HG02642 (cell line): ENCODE measurements at regions not wholly inside any gene's neighbourhood (a gene's known extent, or its start where the extent isn't known, plus 50 kb on each side); places are given as distances from the start of the nearest gene placed in this dataset.
A peak's percentile ranks its signal among the peaks of the same experiment; 100 is the strongest.
"Not testable (repeated sequence)": the region's sequence is repeated elsewhere in the genome, so short reads cannot be mapped to it uniquely, and the experiment has no call there.

Experiments used
- ATAC-seq: cut with Tn5 transposase; IDR thresholded peaks from one replicate; pipeline ENCODE4 v1.9.1; 2021; ENCODE audit warnings: mild to moderate bottlenecking; ENCODE audit not compliant: unreplicated experiment, poor library complexity

DNA sequence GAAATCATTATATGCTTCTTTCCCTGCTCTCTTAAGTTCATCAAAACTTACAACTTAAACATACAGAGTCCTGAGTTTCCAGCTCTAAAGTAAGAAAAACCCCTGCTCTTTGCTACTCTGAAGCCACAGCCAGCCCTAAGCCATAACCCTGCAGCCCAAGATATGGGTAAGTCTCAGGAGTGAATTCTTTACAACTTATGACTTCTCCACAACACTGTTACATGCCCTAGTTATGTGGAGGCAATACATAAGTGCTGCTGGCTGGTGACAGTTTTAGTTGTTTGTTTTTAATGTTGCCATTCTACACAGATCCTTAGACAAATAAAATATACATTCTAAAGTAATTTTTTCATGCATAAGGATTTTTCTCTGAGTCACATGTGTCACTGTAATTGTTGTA, 100.2 kb downstream of the FBXO8 start:
- ATAC-seq, result no peak

DNA sequence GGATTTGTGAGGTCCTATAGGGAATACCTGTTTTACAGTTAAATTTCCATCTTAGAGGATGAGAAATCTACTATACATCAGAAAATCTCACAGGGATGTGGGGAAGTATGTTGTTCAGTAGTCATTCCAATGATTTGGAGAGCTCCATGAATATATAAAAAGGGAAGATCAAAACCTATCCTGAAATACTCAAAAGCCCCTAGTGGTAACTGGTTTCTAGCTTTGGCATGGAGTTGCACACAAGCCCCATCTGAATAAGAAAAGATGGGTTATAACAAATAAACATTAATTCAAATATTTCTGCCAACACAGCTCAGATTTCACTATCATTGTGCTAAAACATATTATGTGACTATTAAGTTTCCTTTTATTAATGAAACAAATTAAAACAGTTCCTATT, 101.6 kb downstream of the FBXO8 start:
- ATAC-seq, result no peak

DNA sequence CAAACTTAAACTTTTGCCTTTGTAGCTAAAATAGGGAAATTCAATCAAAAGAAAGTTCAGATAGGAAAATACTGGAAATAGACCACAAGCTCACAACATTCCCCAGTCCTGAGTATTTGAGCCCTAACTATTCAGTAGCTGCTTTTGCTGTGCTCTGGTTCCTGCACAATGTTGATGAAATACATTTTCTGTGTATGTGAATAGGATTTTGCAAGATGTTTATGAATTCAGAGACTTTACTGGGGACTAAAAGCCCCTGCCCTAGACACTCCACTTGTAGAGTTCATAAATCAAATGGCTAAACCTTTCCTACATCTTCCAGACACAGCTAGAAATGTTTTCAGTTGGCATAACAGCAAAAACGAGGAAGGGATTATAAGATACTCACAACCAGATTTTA, 105.9 kb downstream of the FBXO8 start:
- ATAC-seq, result no peak

DNA sequence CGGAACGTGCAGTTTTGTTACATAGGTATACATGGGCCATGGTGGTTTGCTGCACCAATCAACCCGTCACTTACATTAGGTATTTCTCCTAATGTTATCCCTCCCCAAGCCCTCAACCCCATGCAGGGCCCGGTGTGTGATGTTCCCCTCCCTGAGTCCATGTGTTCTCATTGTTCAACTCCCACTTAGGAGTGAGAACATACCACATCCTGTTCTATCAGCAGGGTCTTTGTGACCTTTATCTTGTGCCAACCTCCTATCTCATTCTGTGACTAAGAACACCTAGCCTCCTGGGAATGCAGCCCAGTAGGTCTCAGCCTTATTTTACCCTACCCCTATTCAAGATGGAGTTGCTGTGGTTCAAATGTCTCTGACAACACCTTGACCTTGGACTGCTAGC, 107.6 kb downstream of the FBXO8 start:
- not testable (repeated sequence) for ATAC-seq

DNA sequence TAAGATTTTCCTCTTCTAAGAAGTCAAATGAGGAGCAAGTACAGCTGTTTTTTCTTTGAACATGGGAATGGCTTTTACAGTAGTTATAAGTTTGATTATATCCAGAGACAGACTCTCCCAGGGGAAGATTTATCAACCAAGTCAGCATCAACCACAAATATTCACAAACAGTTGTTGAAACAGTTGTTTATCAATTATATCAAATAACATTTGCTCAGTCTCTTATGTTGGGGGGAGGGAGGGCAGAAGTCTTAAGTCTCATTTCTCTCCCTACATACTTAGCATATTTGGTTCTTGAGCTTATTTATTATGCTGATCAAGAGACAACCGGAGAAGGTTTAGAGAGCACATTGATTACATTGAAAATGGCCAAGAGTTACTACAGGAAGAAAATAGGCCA, 110.1 kb downstream of the FBXO8 start:
- ATAC-seq, result no peak

DNA sequence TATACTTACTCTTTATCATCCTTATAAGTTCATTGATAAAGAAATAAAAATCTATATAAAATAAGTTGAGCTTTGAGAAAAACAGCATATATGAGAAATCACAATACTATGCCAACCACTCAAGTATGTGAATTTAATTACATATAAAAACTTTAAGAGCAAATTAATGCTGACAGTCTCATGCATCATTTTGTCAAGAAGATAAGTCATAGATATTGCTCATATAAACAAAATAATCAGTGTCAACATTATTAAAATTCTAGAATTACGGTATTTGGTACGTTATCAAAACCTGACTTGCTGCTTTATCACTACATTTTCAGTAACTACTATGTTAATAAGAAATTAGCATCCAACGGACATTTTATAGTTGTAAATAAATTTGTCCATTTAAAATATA, 111.2 kb downstream of the FBXO8 start:
- no peak for ATAC-seq

DNA sequence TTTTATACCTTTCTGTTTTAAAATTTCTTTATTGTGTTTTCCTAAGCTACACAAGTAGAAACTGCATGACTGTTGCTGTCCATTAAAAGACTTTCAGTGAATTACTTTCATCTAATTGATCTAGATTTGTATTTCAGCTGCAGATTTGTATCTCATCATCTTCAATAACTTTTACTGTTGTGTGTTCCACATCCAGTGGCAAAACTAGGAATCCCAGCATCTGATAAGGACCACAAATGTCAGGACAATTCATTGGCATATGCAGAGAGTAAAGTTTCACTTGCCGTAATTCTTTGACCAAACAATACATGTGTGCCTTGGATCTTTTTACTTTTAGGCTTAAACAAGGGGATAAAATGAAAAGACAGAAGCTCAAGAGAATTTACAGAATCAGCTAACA, 112.6 kb downstream of the FBXO8 start:
- no peak for ATAC-seq

DNA sequence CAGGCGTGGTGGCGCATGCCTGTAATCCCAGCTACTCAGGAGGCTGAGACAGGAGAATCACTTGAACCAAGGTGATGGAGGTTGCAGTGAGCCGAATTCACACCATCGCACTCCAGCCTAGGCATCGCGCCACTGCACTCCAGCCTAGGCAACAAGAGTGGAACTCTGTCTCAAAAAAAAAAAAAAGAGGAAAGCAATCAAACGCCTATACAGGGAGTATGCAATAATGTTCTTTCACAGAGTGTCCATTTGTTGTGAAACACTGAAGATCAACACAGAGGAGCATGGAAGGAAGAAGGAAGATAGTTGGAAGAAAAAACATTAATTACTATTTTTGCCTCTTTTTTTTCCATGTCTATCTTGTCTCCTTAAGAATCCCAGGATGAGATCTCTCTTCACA, 113.4 kb downstream of the FBXO8 start:
- ATAC-seq, result no peak

DNA sequence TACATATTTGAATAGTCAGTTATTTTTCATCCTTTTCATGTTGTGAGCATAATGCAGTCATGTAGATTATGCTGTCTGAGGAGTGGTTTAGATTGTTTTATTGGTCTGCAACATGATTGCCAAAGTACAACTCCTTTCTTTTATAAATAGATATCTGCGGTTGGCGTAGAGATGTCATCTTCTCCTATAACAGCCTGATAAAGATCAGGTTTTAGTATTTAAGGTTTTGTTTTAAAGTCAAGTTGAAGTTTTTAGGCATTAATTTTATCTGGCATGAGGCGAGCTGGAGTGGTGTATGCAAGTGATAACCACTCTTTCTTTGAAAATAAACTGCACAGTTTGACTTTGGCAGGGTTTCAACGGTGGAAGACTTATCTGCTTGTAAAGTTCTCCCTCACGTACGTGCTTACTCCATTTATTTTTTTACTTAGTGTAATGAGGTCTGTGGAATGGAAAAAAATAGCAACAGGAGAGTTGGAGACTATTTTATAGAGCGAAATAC, 126.3 kb downstream of the FBXO8 start:
- ATAC-seq, result no peak

DNA sequence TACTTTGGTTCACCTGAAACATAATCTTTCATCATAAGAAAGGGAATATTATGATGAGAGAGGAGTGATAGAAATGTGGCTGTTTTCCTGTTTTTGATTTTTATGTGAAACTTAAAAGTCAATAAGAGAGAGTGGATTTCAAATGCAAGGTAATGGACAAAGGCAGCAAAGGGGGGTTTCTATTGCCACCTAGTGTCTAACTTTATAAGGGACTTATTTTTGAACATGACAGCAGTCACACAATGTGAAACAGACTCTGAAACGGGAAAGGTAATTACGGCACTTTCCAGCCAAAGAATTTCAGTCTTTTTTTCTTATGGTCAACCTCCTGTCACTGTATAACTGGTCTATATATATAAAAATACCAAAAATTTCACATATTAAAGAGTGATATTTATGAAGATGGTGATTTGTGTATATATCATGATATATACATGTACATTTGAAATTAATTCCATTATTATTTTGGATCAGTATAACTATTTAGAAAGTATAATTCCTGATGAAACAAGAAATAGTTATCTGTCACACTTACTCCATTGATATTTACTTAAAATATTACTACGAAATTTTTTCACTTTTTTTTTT, 127.1 kb downstream of the FBXO8 start:
- ATAC-seq, result peak; percentile 90

DNA sequence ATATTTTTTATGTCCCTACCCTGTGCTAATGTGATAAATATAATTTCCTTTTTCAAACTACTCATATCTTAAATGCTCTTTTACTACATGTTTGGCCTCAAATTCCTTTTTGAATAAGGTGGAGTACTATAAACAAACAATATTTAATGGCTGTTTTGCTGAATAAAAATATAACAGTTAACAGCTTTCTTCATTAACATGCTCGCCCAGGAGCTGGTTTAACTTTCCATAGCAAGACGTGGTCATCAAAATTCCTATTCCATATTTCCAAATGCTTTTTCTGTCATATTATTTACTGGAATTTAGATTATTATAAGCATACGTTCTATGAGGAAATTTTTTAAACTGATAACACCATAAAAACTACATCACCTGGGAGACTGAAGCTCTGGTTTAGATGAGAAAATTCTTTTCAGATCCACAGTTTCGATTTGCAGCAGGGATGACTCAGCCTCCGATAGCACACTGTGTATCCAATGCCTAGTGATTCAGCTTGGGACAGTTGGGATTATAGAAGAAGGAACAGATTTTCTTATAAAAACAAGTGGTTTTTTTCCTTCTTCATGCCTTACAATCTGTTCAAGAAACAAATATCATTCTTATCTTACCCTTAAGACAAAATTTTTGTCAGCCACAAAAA, 129.1 kb downstream of the FBXO8 start:
- no peak for ATAC-seq

DNA sequence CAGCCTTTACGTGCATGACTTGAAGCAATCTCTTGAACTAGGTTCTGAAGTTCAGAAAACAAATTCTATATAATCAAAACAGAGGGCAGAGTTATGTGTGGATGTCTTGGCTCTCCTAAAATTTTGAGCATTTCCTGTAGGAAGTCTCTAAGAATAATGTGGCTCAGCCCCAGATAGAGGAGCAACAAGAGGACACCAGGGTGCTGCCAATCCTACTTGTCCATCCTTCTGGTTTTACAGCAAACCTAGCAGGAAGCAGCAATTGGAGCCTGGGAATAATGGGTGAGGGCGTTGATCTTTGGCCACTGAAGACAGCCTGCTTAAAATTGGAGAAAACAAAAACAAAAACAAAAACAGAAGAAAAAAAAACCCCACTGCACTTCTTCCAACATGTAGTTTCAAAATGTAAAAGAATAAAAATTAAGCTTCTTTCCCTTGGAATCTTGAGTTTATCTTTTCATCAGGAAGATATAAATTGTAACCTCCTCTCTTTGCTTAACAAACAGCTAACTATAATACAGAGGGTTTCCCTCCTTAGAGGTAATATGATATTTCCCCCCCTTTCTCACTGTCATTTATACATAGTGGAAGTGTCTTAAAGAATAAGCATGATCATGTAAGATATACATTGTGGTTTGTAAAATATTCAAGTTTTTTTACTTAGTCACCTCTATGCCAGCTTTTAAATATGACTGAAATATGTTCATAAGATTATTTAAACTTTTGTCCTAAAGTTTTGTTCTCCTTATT, 130.6 kb downstream of the FBXO8 start:
- no peak for ATAC-seq

DNA sequence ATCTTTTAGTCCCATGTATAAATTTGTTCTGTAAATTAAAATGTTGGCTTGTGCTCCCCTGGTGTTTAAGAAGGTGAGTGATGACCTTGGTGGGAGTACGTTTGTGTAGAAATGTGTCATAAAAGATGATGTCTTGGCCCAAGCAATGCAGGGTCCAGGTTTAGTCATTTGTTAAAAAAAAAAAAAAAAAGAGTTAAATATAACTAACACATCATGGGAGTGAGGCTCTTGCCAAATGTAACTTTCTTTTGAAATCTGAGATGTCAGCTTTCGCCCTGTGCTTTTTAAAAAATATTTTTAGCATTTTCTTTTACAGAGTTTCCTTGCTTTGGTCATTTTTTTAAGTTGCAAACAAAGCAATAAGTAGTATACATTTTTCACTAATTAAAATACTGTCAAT, 135.6 kb downstream of the FBXO8 start:
- ATAC-seq, result no peak

DNA sequence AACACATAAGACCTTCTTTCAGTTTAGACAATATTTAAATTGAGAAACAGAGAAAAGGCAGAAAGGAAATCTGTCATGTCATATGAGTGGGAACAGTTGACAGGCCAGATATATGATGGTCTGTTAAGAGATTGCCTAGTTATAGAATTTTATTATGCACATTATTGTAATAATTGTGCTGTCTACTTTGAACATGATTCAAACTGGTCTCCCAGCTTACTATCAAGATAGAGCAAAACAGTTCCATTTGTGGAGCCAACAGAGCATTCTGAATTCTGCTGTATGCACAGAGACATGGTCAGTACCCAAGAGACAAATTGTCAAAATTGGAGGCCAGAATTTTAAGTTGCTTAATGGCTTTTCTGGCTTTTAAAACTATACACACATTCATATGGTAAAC, 139.4 kb downstream of the FBXO8 start:
- ATAC-seq, result no peak

DNA sequence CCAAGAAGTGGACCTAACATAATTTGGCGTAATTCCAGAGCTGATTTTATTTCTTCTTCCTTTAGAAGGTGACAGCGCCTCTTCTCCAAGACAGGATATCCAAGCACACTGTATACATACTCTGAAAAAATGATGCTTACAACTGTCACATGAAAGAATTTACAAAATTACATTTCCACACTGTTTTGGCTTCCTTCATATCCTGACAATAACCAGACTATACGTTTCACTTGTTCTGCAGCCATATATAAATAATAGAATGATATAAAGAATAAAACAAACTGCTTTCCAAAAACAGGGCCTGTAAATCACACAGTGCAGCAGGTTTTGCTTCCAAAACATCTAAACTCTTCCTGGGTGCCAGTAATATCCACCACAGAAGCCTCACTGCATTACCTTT, 141.6 kb downstream of the FBXO8 start:
- no peak for ATAC-seq

DNA sequence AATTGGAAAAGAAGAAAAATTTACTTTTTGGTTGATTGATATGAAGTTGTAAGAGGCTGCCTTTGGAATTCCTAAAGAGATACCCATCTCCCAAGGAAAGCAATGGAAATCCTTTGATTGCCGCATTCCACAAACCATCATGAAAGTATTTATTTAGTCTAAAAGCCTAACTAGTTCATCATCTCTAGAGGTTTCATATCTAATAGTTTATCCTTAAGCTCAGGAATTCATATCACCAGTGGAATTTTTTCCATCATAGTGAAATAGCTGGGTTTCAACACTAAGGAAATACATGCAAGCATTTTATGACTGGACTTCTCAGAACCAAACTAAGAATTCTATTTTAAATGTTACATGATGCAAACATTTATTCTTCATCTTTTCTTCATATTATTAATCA, 144.9 kb downstream of the FBXO8 start:
- ATAC-seq, result no peak

DNA sequence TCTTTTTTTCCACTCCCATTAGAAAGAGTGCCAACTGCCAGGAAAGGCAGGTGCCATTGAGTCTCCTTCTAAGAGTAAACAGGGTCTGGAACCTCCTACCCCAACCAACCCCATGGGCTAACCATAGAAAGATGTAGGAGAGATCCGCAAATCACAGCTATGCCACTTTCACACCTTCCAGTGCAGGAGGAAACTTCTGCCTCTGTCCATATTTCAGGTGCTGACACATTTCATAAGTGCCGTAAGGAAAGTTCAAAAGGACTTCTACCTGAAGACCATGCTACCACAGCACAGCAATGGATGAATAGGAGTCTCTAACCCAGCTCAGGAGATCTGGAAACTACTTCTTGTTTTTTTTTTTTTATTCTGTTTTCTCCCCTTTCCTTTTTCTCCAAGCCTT, 145.8 kb downstream of the FBXO8 start:
- ATAC-seq, result no peak

DNA sequence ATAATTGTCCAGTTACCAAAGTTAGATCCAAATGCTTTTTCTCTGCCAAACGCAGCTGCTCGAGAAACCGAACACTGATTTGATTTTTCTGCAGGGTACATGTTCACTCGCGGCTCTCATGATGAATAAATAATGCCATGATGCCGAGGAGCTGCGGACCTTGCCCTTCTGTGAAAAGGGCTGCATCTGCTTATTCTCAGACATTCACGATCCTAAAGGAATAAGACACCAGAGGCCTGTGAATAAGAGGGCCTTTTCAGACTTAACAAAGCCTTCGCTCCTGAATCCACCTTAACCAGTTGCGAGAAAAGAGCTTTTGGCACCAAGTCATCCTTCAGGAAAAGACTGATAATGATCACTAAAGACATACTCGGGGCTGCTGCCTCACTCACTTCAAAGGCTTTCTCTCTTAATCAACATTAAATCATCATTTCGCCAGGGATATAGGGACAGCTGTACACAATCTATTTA, 147.5 kb downstream of the FBXO8 start:
- ATAC-seq, result no peak

DNA sequence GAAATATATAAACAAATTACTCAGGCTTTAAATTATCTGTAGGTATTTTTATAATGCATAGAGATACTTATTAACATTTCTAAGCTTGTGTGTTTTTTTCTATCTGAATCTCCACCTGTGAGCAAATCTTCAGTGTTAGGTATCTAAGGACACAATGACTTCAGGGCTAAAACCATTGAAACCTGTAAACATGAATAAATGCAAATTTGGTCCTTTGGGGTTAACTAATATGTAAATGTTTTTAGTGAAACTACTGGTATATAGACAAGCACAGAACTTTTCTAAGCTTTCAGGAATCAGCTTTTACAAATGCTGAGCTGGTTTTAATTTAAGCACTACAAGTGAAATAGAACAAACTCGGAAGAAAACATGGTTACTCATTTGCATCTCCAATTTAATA, 147.9 kb downstream of the FBXO8 start:
- no peak for ATAC-seq

DNA sequence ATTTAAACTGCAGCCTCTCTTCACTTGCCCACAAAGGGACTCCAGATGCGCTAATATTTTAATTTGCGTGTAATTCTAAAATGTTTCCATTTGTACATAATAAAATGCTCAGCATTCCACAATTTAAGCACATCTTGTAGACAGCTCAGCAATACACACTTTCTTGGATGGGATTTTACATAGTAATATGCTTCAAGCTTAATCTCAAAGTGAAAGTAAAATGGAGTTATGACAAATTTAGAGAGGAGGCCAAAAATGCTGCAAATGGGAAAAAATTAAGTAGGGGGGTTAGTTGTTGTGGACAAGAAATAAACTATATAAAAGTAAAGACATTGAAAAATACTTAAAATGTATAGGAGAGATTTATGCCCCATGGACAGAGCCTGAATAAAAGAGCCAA, 149.1 kb downstream of the FBXO8 start:
- ATAC-seq, result no peak

DNA sequence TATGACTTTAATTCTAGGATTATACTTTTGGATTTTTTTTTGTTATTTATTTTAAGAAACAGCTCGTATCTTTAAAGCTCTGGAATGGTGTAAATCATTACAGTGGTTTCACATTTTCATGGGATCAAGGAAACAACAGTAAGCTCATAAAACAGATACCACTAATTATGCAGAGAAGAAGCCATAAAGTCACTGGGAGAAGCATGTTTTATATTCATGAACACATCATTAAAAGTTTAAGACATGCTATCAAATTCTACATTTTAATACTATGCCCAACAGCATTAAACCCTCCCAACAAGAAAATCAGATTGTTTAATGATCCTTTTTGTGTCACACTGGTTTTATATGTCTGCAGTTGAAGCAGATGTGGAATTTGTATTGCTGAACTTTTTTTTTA, 149.9 kb downstream of the FBXO8 start:
- ATAC-seq, result no peak

DNA sequence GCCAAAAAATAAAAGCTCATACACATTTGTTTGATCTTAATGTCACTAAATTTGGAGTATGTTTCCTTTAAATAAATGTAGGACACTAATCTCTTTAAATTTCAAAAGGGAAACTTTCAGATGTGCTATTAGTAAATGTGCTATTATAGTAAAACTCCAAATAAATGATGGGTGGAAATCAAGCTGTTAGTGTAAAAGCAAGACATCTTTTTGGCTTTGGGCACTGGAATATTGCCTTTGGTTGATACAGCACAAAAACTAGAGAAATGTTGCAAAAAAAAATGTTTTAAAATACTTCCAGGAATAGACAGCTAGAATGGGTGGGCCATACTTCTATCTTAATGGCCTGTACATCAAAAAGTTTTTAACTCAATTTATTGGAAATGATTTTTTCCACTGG, 151.6 kb downstream of the FBXO8 start:
- ATAC-seq, result no peak
